ENCODE measurements at regions not wholly inside any gene's neighbourhood (a gene's known extent, or its start where the extent isn't known, plus 50 kb on each side); places are given as distances from the start of the nearest gene placed in this dataset.

DNA sequence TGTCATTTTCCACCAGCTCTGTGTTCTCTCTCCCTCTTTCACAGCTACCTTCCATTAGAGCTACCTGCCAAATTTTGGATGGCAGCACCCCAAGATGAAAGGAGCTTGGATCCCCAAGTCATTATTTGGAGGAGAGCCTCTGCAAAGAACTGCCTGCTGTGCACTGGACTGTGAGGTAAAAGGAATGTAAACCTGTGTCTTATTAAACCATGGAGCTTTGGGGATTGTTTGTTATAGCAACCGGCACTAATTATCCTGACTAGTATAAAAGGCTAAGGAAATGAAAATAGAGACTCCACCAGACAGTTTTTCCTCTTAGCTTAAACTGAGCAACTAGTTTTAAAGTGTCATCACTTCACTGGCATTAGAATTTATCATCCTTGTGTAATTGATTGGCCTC lies 191.6 kb upstream of the DTNBP1 start:
- Histone ChIP-seq H3F3A (ENCODE audit: control insufficient read depth, insufficient read depth) (no peaks in the 10 kb centered on the region), H3K27me3 (ENCODE audit: control insufficient read depth, low read length) (0 out of 2 replicates have a peak, but pooled peaks cover 5% of the 10 kb centered on the region), H3K4me3 (ENCODE audit: low read length) (no peak overlapping the region), H3K4me1 (ENCODE audit: control insufficient read depth, low read length) (no peaks in the 10 kb centered on the region), H4K20me1 (ENCODE audit: control insufficient read depth, insufficient read depth, low read depth, low read length) (no peaks in the 10 kb centered on the region), H3K27ac (ENCODE audit: low read depth, low read length) (no peak overlapping the region), H3K79me2 (ENCODE audit: control insufficient read depth, low read length) (no peaks in the 10 kb centered on the region), H3K9me3 (ENCODE audit: control insufficient read depth, insufficient read depth, low read length) (no peaks in the 10 kb centered on the region; the same call in none of the 2 replicates), H3K36me3 (ENCODE audit: control insufficient read depth, low read length) (no peaks in the 10 kb centered on the region), H3K4me2 (ENCODE audit: low read length) (no peak overlapping the region), H3K9me2 (replicated peaks; ENCODE audit: control insufficient read depth, low read length) (no peaks in the 10 kb centered on the region)
- TF ChIP-seq EZH2phosphoT487 (IDR thresholded peaks at IDR 0.05; ENCODE audit: borderline replicate concordance, low read length): no peak
- TF ChIP-seq, protein P1, sequence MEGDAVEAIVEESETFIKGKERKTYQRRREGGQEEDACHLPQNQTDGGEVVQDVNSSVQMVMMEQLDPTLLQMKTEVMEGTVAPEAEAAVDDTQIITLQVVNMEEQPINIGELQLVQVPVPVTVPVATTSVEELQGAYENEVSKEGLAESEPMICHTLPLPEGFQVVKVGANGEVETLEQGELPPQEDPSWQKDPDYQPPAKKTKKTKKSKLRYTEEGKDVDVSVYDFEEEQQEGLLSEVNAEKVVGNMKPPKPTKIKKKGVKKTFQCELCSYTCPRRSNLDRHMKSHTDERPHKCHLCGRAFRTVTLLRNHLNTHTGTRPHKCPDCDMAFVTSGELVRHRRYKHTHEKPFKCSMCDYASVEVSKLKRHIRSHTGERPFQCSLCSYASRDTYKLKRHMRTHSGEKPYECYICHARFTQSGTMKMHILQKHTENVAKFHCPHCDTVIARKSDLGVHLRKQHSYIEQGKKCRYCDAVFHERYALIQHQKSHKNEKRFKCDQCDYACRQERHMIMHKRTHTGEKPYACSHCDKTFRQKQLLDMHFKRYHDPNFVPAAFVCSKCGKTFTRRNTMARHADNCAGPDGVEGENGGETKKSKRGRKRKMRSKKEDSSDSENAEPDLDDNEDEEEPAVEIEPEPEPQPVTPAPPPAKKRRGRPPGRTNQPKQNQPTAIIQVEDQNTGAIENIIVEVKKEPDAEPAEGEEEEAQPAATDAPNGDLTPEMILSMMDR (IDR thresholded peaks at IDR 0.05; ENCODE audit: low read depth, low read length, poor library complexity, severe bottlenecking): no peak

DNA sequence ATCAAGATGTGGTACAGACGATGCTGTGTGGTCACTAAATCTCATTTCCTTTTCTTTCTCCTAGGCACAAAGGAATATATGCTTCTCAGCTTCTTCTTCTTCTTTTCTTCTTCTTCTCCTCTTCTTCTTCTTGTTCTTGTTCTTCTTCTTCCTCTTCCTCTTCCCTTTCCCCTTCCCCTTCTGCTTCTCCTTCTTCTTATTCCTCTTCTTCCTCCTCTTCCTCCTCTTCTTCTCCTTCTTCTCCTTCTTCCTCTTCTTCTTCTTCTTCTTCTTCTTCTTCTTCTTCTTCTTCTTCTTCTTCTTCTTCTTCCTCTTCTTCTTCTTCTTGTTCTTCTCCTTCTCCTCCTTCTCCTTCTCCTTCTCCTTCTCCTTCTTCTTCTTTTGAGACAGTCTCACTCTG lies 190.4 kb upstream of the DTNBP1 start:
- Histone ChIP-seq H3K27me3 (ENCODE audit: control insufficient read depth, low read length) (0 out of 2 replicates have a peak, but pooled peaks cover 3% of the 10 kb centered on the region), H3K27ac (ENCODE audit: low read depth, low read length) (no peak overlapping the region), H3K9me3 (ENCODE audit: control insufficient read depth, insufficient read depth, low read length) (no peaks in the 10 kb centered on the region; the same call in none of the 2 replicates), H3K4me2 (ENCODE audit: low read length) (no peak overlapping the region), H3F3A (ENCODE audit: control insufficient read depth, insufficient read depth) (no peaks in the 10 kb centered on the region), H3K36me3 (ENCODE audit: control insufficient read depth, low read length) (no peaks in the 10 kb centered on the region), H3K79me2 (ENCODE audit: control insufficient read depth, low read length) (no peaks in the 10 kb centered on the region), H3K4me3 (ENCODE audit: low read length) (no peak overlapping the region), H4K20me1 (ENCODE audit: control insufficient read depth, insufficient read depth, low read depth, low read length) (no peaks in the 10 kb centered on the region), H3K4me1 (ENCODE audit: control insufficient read depth, low read length) (no peaks in the 10 kb centered on the region), H3K9me2 (replicated peaks; ENCODE audit: control insufficient read depth, low read length) (no peaks in the 10 kb centered on the region)
- TF ChIP-seq, protein P1 (IDR thresholded peaks at IDR 0.05; ENCODE audit: low read depth, low read length, poor library complexity, severe bottlenecking): no peak
- no peak for TF ChIP-seq EZH2phosphoT487 (IDR thresholded peaks at IDR 0.05; ENCODE audit: borderline replicate concordance, low read length)

DNA sequence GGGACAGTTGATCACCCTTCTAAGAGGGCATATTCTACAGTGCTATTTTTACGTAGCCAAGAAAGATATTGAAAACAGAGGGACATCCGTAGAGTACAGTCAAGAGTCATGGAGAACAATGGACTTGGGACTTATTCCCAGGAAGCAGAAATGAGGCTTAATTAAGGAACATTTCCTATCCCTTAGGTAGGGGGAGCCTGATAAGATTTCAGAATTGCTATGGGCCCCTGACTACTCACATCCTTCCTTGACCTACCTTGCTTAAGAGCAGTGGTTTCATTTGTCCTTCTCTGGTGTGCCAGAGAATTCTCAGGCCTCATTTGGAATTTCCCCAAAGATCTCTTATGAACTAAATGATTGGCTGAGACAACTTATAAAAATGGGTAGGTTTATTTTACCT lies 189.5 kb upstream of the DTNBP1 start:
- H3K4me1 ChIP-seq (ENCODE audit: control insufficient read depth, low read length): no peaks in the 10 kb centered on the region
- H3F3A ChIP-seq (ENCODE audit: control insufficient read depth, insufficient read depth): no peaks in the 10 kb centered on the region
- no peaks in the 10 kb centered on the region for H3K9me2 ChIP-seq (replicated peaks; ENCODE audit: control insufficient read depth, low read length)
- no peaks in the 10 kb centered on the region for H3K27me3 ChIP-seq (ENCODE audit: control insufficient read depth, low read length)
- no peaks in the 10 kb centered on the region for H3K79me2 ChIP-seq (ENCODE audit: control insufficient read depth, low read length)
- no peaks in the 10 kb centered on the region for H4K20me1 ChIP-seq (ENCODE audit: control insufficient read depth, insufficient read depth, low read depth, low read length)
- no peak overlapping the region for H3K27ac ChIP-seq (ENCODE audit: low read depth, low read length)
- H3K36me3 ChIP-seq (ENCODE audit: control insufficient read depth, low read length): no peaks in the 10 kb centered on the region
- H3K4me3 ChIP-seq (ENCODE audit: low read length): no peak overlapping the region
- no peaks in the 10 kb centered on the region; the same call in none of the 2 replicates for H3K9me3 ChIP-seq (ENCODE audit: control insufficient read depth, insufficient read depth, low read length)
- no peak overlapping the region for H3K4me2 ChIP-seq (ENCODE audit: low read length)
- no peak for TF ChIP-seq EZH2phosphoT487 (IDR thresholded peaks at IDR 0.05; ENCODE audit: borderline replicate concordance, low read length)
- TF ChIP-seq, protein P1 (IDR thresholded peaks at IDR 0.05; ENCODE audit: low read depth, low read length, poor library complexity, severe bottlenecking): no peak

Data from DOHH2 (cell line).